ENCODE measurements at regions not wholly inside any gene's neighbourhood (a gene's known extent, or its start where the extent isn't known, plus 50 kb on each side); places are given as distances from the start of the nearest gene placed in this dataset.

- TF ChIP-seq EZH2 (IDR thresholded peaks at IDR 0.05; ENCODE audit: insufficient read depth, poor library complexity, severe bottlenecking) (no peak), EZH2phosphoT487 (IDR thresholded peaks at IDR 0.05; ENCODE audit: insufficient read depth, low read depth) (no peak)
- Histone ChIP-seq H4K20me1 (ENCODE audit: insufficient read depth) (no peaks in the 10 kb centered on the region), H3K4me2 (ENCODE audit: unreplicated experiment) (no peak overlapping the region), H2AFZ (no peak overlapping the region), H3K27ac (no peak overlapping the region), H3K79me2 (ENCODE audit: insufficient read depth) (no peaks in the 10 kb centered on the region), H3K9me2 (ENCODE audit: insufficient read depth) (no peaks in the 10 kb centered on the region), H3K4me1 (ENCODE audit: insufficient read depth) (no peaks in the 10 kb centered on the region), H3K9ac (no peak overlapping the region), H3F3A (ENCODE audit: insufficient read depth) (no peaks in the 10 kb centered on the region), H3K36me3 (ENCODE audit: low read depth) (no peaks in the 10 kb centered on the region), H3K27me3 (replicated peaks; ENCODE audit: insufficient read depth) (peaks cover 26% of the 10 kb centered on the region), H3K4me3 (no peak overlapping the region), H3K9me3 (ENCODE audit: low read depth) (no peaks in the 10 kb centered on the region)
- WGBS, 2 experiments (ENCODE audit: low coverage in 1 of 2, low lambda C conversion rate in 2 of 2, missing lambda C conversion rate in 2 of 2) = 14 to 19% methylated on average over 8 to 11 of the region's 11 CpGs
- in situ Hi-C loops (cut with MboI) = no loop called here
- peak; percentile 32 for DNase-seq
These were observed 131.2 kb downstream of the BUD13 start for GRCh38 chr11:116641561-116642045.

DNA sequence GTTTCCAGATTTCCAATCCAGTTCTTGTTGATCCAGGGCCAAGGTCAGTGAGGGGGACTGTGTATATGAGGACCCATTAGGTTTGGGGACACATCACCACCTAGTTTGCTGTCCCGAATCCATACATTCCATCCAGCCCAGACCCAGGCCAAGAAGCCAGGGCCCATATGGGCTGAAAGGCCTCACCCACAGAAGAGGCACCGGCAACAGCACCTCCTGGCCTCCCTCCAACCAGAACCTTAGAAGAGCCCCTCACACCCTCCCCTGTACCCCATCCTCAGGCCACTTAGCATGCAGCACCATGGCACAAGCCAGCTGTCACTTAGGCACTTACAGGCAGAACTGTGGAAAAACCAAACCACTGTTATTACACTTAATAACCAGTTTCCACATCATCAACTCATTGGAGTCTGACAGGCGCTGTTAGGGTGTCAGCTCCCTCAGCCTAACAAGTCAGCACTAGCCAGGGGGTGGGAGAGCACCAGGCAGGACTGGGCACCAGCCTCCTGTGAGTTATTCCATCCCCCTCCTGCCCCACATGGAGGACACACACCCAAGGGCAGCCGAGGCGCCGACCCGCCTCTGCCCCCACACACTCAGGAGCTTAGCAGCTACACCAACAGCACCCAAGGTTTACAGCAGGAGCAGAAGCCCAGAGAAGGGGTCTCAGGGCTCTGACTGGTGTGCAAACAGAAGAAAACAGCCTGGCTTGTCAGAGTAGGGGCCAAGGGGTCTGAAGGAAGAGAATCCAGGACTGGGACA, 132.0 kb downstream of the BUD13 start:
- in situ Hi-C loops (cut with MboI) = no loop called here
- Histone ChIP-seq H3F3A (ENCODE audit: insufficient read depth) (no peaks in the 10 kb centered on the region), H3K9me2 (ENCODE audit: insufficient read depth) (no peaks in the 10 kb centered on the region), H3K9me3 (ENCODE audit: low read depth) (no peaks in the 10 kb centered on the region), H2AFZ (no peak overlapping the region), H3K4me2 (ENCODE audit: unreplicated experiment) (no peak overlapping the region), H3K79me2 (ENCODE audit: insufficient read depth) (no peaks in the 10 kb centered on the region), H3K27ac (no peak overlapping the region), H4K20me1 (ENCODE audit: insufficient read depth) (no peaks in the 10 kb centered on the region), H3K36me3 (ENCODE audit: low read depth) (no peaks in the 10 kb centered on the region), H3K27me3 (replicated peaks; ENCODE audit: insufficient read depth) (peaks cover 26% of the 10 kb centered on the region), H3K4me1 (ENCODE audit: insufficient read depth) (no peaks in the 10 kb centered on the region), H3K4me3 (no peak overlapping the region), H3K9ac (no peak overlapping the region)
- 52 to 55% methylated on average over 7 of the region's 7 CpGs for WGBS, 2 experiments (ENCODE audit: low coverage in 1 of 2, low lambda C conversion rate in 2 of 2, missing lambda C conversion rate in 2 of 2)
- no peak for TF ChIP-seq EZH2 (IDR thresholded peaks at IDR 0.05; ENCODE audit: insufficient read depth, poor library complexity, severe bottlenecking)
- no peak for TF ChIP-seq EZH2phosphoT487 (IDR thresholded peaks at IDR 0.05; ENCODE audit: insufficient read depth, low read depth)
- no peak for DNase-seq

- no peak overlapping the region for H3K4me3 ChIP-seq
- H4K20me1 ChIP-seq (ENCODE audit: insufficient read depth) = no peaks in the 10 kb centered on the region
- no peaks in the 10 kb centered on the region for H3K79me2 ChIP-seq (ENCODE audit: insufficient read depth)
- no peaks in the 10 kb centered on the region for H3K9me3 ChIP-seq (ENCODE audit: low read depth)
- 48 to 49% methylated on average over 6 of the region's 6 CpGs for WGBS, 2 experiments (ENCODE audit: low coverage in 1 of 2, low lambda C conversion rate in 2 of 2, missing lambda C conversion rate in 2 of 2)
- no peak for DNase-seq
- H3K9ac ChIP-seq = no peak overlapping the region
- TF ChIP-seq EZH2 (IDR thresholded peaks at IDR 0.05; ENCODE audit: insufficient read depth, poor library complexity, severe bottlenecking) (no peak), EZH2phosphoT487 (IDR thresholded peaks at IDR 0.05; ENCODE audit: insufficient read depth, low read depth) (no peak)
- no peaks in the 10 kb centered on the region for H3F3A ChIP-seq (ENCODE audit: insufficient read depth)
- no peaks in the 10 kb centered on the region for H3K4me1 ChIP-seq (ENCODE audit: insufficient read depth)
- in situ Hi-C loops (cut with MboI) = no loop called here
- H3K27ac ChIP-seq = no peak overlapping the region
- no peaks in the 10 kb centered on the region for H3K9me2 ChIP-seq (ENCODE audit: insufficient read depth)
- no peak overlapping the region for H3K4me2 ChIP-seq (ENCODE audit: unreplicated experiment)
- no peak overlapping the region for H2AFZ ChIP-seq
- peaks cover 22% of the 10 kb centered on the region for H3K27me3 ChIP-seq (replicated peaks; ENCODE audit: insufficient read depth)
- H3K36me3 ChIP-seq (ENCODE audit: low read depth) = no peaks in the 10 kb centered on the region
These were observed 134.3 kb downstream of the BUD13 start for GRCh38 chr11:116638463-116638862.

- H3K4me1 ChIP-seq (ENCODE audit: insufficient read depth) = no peaks in the 10 kb centered on the region
- no peak overlapping the region for H3K4me2 ChIP-seq (ENCODE audit: unreplicated experiment)
- TF ChIP-seq EZH2 (IDR thresholded peaks at IDR 0.05; ENCODE audit: insufficient read depth, poor library complexity, severe bottlenecking) = no peak
- no peak for TF ChIP-seq EZH2phosphoT487 (IDR thresholded peaks at IDR 0.05; ENCODE audit: insufficient read depth, low read depth)
- peaks cover 15% of the 10 kb centered on the region for H3K27me3 ChIP-seq (replicated peaks; ENCODE audit: insufficient read depth)
- no peak overlapping the region for H3K4me3 ChIP-seq
- H3K9me2 ChIP-seq (ENCODE audit: insufficient read depth) = no peaks in the 10 kb centered on the region
- whole genome bisulfite sequencing, 2 experiments (ENCODE audit: low coverage in 1 of 2, low lambda C conversion rate in 2 of 2, missing lambda C conversion rate in 2 of 2) = 18 to 20% methylated on average over 4 of the region's 4 CpGs
- H4K20me1 ChIP-seq (ENCODE audit: insufficient read depth) = no peaks in the 10 kb centered on the region
- no peak overlapping the region for H2AFZ ChIP-seq
- no peak overlapping the region for H3K9ac ChIP-seq
- in situ Hi-C loops (cut with MboI) = no loop called here
- no peak for DNase-seq
- no peaks in the 10 kb centered on the region for H3F3A ChIP-seq (ENCODE audit: insufficient read depth)
- H3K27ac ChIP-seq = no peak overlapping the region
- H3K36me3 ChIP-seq (ENCODE audit: low read depth) = no peaks in the 10 kb centered on the region
- no peaks in the 10 kb centered on the region for H3K79me2 ChIP-seq (ENCODE audit: insufficient read depth)
- no peaks in the 10 kb centered on the region for H3K9me3 ChIP-seq (ENCODE audit: low read depth)
These were observed 135.0 kb downstream of the BUD13 start for GRCh38 chr11:116637766-116638165.

Measured in GM23248 (cell line).